HEK293T (cell line): ENCODE measurements at regions not wholly inside any gene's neighbourhood (a gene's known extent, or its start where the extent isn't known, plus 50 kb on each side); places are given as distances from the start of the nearest gene placed in this dataset.

Experiments
- CTCF ChIA-PET: fragments of 350-600 bp; formaldehyde crosslinking; extraction: SDS; loops from one replicate; lab custom pipeline; 2021; ENCODE audit warnings: antibody characterized with exemption, inconsistent platforms; lab: Yijun Ruan, JAX
- POLR2A ChIA-PET: fragments of 350-600 bp; formaldehyde crosslinking; extraction: SDS; loops from one replicate; lab custom pipeline; 2020; ENCODE audit warnings: antibody characterized with exemption, inconsistent platforms; lab: Yijun Ruan, JAX
- DNase-seq: peaks from one replicate; pipeline ENCODE4 v3.0.0; 2012; ENCODE audit warnings: mixed read lengths; ENCODE audit errors: extremely low spot score
- ARNT ChIP-seq: fragments of 450-650 bp; IDR thresholded peaks from 2 replicates; pipeline ENCODE4 v1.6.1; 2017; ENCODE audit warnings: mild to moderate bottlenecking
- BHLHE40 ChIP-seq: fragments of 450-650 bp; IDR thresholded peaks from 2 replicates; pipeline ENCODE4 v1.6.1; 2016; ENCODE audit warnings: mild to moderate bottlenecking, moderate library complexity, borderline replicate concordance
- CTBP1 ChIP-seq: fragments of 450-650 bp; IDR thresholded peaks from 2 replicates; pipeline ENCODE4 v1.6.1; 2016; ENCODE audit warnings: borderline replicate concordance
- ELF4 ChIP-seq: fragments of 450-650 bp; IDR thresholded peaks from 2 replicates; pipeline ENCODE4 v1.6.1; 2017; ENCODE audit warnings: antibody characterized with exemption
- FOXA1 ChIP-seq: fragments of 450-650 bp; IDR thresholded peaks from 2 replicates; pipeline ENCODE4 v1.6.1; 2016; ENCODE audit warnings: mild to moderate bottlenecking
- FOXK2 ChIP-seq: fragments of 450-650 bp; IDR thresholded peaks from 2 replicates; pipeline ENCODE4 v1.6.1; 2016; ENCODE audit warnings: mild to moderate bottlenecking
- FOXM1 ChIP-seq: fragments of 450-650 bp; IDR thresholded peaks from 2 replicates; pipeline ENCODE4 v1.6.1; 2017; ENCODE audit warnings: mild to moderate bottlenecking, borderline replicate concordance
- HDGF ChIP-seq: fragments of 450-650 bp; IDR thresholded peaks from 2 replicates; pipeline ENCODE4 v1.6.1; 2017; ENCODE audit warnings: antibody characterized with exemption, borderline replicate concordance
- L3MBTL2 ChIP-seq: fragments of 450-650 bp; conservative IDR thresholded peaks from 2 replicates; pipeline ENCODE4 v1.6.1; 2016; ENCODE audit warnings: mild to moderate bottlenecking
- LEF1 ChIP-seq: fragments of 450-650 bp; IDR thresholded peaks from 2 replicates; pipeline ENCODE4 v1.6.1; 2017; ENCODE audit warnings: mild to moderate bottlenecking, borderline replicate concordance
- NFRKB ChIP-seq: fragments of 450-650 bp; IDR thresholded peaks from 2 replicates; pipeline ENCODE4 v1.6.1; 2016; ENCODE audit warnings: mild to moderate bottlenecking, moderate library complexity
- PKNOX1 ChIP-seq: fragments of 450-650 bp; IDR thresholded peaks from 2 replicates; pipeline ENCODE4 v1.6.1; 2016
- SP1 ChIP-seq: fragments of 450-650 bp; IDR thresholded peaks from 2 replicates; pipeline ENCODE4 v1.6.1; 2017
- SUZ12 ChIP-seq: fragments of 450-650 bp; IDR thresholded peaks from 2 replicates; pipeline ENCODE4 v1.6.1; 2016; ENCODE audit warnings: mild to moderate bottlenecking
- TARDBP ChIP-seq: fragments of 450-650 bp; IDR thresholded peaks from 2 replicates; pipeline ENCODE4 v1.6.1; 2016
- ZNF384 ChIP-seq: fragments of 450-650 bp; IDR thresholded peaks from 2 replicates; pipeline ENCODE4 v1.6.1; 2016

- no peak for DNase-seq
- TF ChIP-seq L3MBTL2, result no peak
- TF ChIP-seq ELF4, result no peak
- no peak for TF ChIP-seq ZNF384
- no peak for TF ChIP-seq FOXK2
- no peak for TF ChIP-seq FOXA1
- no peak for TF ChIP-seq LEF1
- no peak for TF ChIP-seq PKNOX1
- no peak for TF ChIP-seq SP1
- no peak for TF ChIP-seq TARDBP
- TF ChIP-seq SUZ12, result no peak
- no peak for TF ChIP-seq NFRKB
- TF ChIP-seq ARNT, result no peak
- no peak for TF ChIP-seq HDGF
- no peak for TF ChIP-seq FOXM1
- no peak for TF ChIP-seq BHLHE40
- TF ChIP-seq CTBP1, result no peak
- ChIA-PET POLR2A (no interaction called here), CTCF (no interaction called here)
Measured at GRCh38 chr22:22050141-22050775, 67.7 kb upstream of the TOP3B start.

- CTCF ChIA-PET, result interaction anchor here (0.6 to 1.1 kb wide), 2 partner anchors 12 to 58 kb away, joined by 4 to 7 read pairs; no protein-coding TSS in a partner anchor
- POLR2A ChIA-PET, result no interaction called here
- TF ChIP-seq HDGF (no peak), NFRKB (no peak), BHLHE40 (no peak)
- no peak for DNase-seq
Measured at GRCh38 chr22:22049684-22050083, 67.1 kb upstream of the TOP3B start.

GRCh38 chr22:22048981-22049531 lies 66.5 kb upstream of the TOP3B start:
- TF ChIP-seq NFRKB (no peak), CTBP1 (no peak), BHLHE40 (no peak), FOXM1 (no peak), PKNOX1 (no peak), LEF1 (no peak), ZNF384 (no peak), HDGF (no peak), L3MBTL2 (no peak), SUZ12 (no peak), ARNT (no peak), FOXA1 (no peak)
- ChIA-PET CTCF (interaction anchor here (0.6 to 1.1 kb wide), 2 partner anchors 12 to 58 kb away, joined by 4 to 7 read pairs; no protein-coding TSS in a partner anchor), POLR2A (no interaction called here)
- no peak for DNase-seq

- ChIA-PET CTCF (interaction anchor here (1.1 kb wide), 1 partner anchor 13 kb away, joined by 7 read pairs; no protein-coding TSS in a partner anchor), POLR2A (no interaction called here)
- no peak for TF ChIP-seq BHLHE40
- TF ChIP-seq FOXM1, result no peak
- TF ChIP-seq HDGF, result no peak
- TF ChIP-seq FOXA1, result no peak
- no peak for DNase-seq
Measured at GRCh38 chr22:22048318-22048942, 65.8 kb upstream of the TOP3B start.

GRCh38 chr22:22047776-22048175 lies 65.2 kb upstream of the TOP3B start:
- ChIA-PET CTCF (no interaction called here), POLR2A (no interaction called here)
- TF ChIP-seq FOXA1, result no peak
- no peak for TF ChIP-seq NFRKB
- no peak for TF ChIP-seq SUZ12
- no peak for TF ChIP-seq TARDBP
- no peak for TF ChIP-seq ELF4
- TF ChIP-seq PKNOX1, result no peak
- no peak for TF ChIP-seq L3MBTL2
- TF ChIP-seq HDGF, result no peak
- TF ChIP-seq BHLHE40, result no peak
- TF ChIP-seq FOXM1, result no peak
- TF ChIP-seq SP1, result no peak
- no peak for TF ChIP-seq ZNF384
- no peak for TF ChIP-seq ARNT
- DNase-seq, result no peak

GRCh38 chr22:22047266-22047665 lies 64.7 kb upstream of the TOP3B start:
- no peak for DNase-seq
- ChIA-PET POLR2A (no interaction called here), CTCF (no interaction called here)
- no peak for TF ChIP-seq SP1
- no peak for TF ChIP-seq HDGF
- TF ChIP-seq ELF4, result no peak
- TF ChIP-seq PKNOX1, result no peak
- TF ChIP-seq FOXM1, result no peak
- no peak for TF ChIP-seq L3MBTL2
- TF ChIP-seq ZNF384, result no peak
- no peak for TF ChIP-seq LEF1
- no peak for TF ChIP-seq TARDBP
- TF ChIP-seq NFRKB, result no peak
- no peak for TF ChIP-seq ARNT
